Right hindlimb (tissue), 1 donor: ENCODE measurements at regions not wholly inside any gene's neighbourhood (a gene's known extent, or its start where the extent isn't known, plus 50 kb on each side); places are given as distances from the start of the nearest gene placed in this dataset.

Source experiments
- DNase-seq: peaks from one replicate; pipeline ENCODE4 v3.0.0-alpha.2; 2018

- no peak for DNase-seq
Measured at GRCh38 chr11:56932572-56933220, 56.0 kb upstream of the OR5AK2 start.

- DNase-seq: no peak
Measured at GRCh38 chr11:56923116-56923515, 65.6 kb upstream of the OR5AK2 start.

GRCh38 chr11:56922421-56922820, 66.3 kb upstream of the OR5AK2 start:
- DNase-seq: no peak

- no peak for DNase-seq
Measured at GRCh38 chr11:56917708-56918400, 70.9 kb upstream of the OR5AK2 start.

- DNase-seq: no peak
Measured at GRCh38 chr11:56916587-56916986, 72.1 kb upstream of the OR5AK2 start.

- no peak for DNase-seq
Measured at GRCh38 chr11:56916162-56916561, 72.6 kb upstream of the OR5AK2 start.

- DNase-seq: no peak
Measured at GRCh38 chr11:56911312-56911711, 77.4 kb upstream of the OR5AK2 start.

- no peak for DNase-seq
Measured at GRCh38 chr11:56910785-56911184, 77.9 kb upstream of the OR5AK2 start.

GRCh38 chr11:56910046-56910773, 78.5 kb upstream of the OR5AK2 start:
- DNase-seq: no peak

- no peak for DNase-seq
Measured at GRCh38 chr11:56909563-56909962, 79.2 kb upstream of the OR5AK2 start.

GRCh38 chr11:56909080-56909479, 79.6 kb upstream of the OR5AK2 start:
- no peak for DNase-seq

GRCh38 chr11:56906683-56907148, 82.0 kb upstream of the OR5AK2 start:
- no peak for DNase-seq

GRCh38 chr11:56905936-56906335, 82.8 kb upstream of the OR5AK2 start:
- DNase-seq: no peak

GRCh38 chr11:56905442-56905841, 83.3 kb upstream of the OR5AK2 start:
- no peak for DNase-seq

- no peak for DNase-seq
Measured at GRCh38 chr11:56898856-56899255, 89.9 kb upstream of the OR5AK2 start.

GRCh38 chr11:56890584-56891305, 98.0 kb upstream of the OR5AK2 start:
- DNase-seq: no peak

- no peak for DNase-seq
Measured at GRCh38 chr11:56889986-56890385, 98.7 kb upstream of the OR5AK2 start.

- no peak for DNase-seq
Measured at GRCh38 chr11:56887940-56888339, 100.8 kb upstream of the OR5AK2 start.

GRCh38 chr11:56886455-56886854, 102.3 kb upstream of the OR5AK2 start:
- no peak for DNase-seq

- no peak for DNase-seq
Measured at GRCh38 chr11:56885854-56886253, 102.9 kb upstream of the OR5AK2 start.

GRCh38 chr11:56885177-56885576, 103.5 kb upstream of the OR5AK2 start:
- no peak for DNase-seq

GRCh38 chr11:56883371-56883987, 105.2 kb upstream of the OR5AK2 start:
- no peak for DNase-seq
